SK-N-SH (cell line): ENCODE measurements at regions not wholly inside any gene's neighbourhood (a gene's known extent, or its start where the extent isn't known, plus 50 kb on each side); places are given as distances from the start of the nearest gene placed in this dataset.

Source experiments
- ELF1 ChIP-seq: IDR thresholded peaks from 2 replicates; pipeline ENCODE4 v1.4.0; 2012
- EZH2phosphoT487 ChIP-seq: fragments of 200-600 bp; sonication (generic); IDR thresholded peaks from 2 replicates; pipeline ENCODE4 v1.6.1; 2017; ENCODE audit warnings: low read depth, mixed run types, mild to moderate bottlenecking, antibody characterized with exemption, moderate library complexity, borderline replicate concordance
- FOXM1 ChIP-seq: IDR thresholded peaks from 2 replicates; pipeline ENCODE4 v1.4.0; 2012; ENCODE audit warnings: low read depth, mild to moderate bottlenecking
- JUND ChIP-seq: IDR thresholded peaks from 2 replicates; pipeline ENCODE4 v1.4.0; 2012
- POLR2AphosphoS5 ChIP-seq: IDR thresholded peaks from 2 replicates; pipeline ENCODE4 v1.6.1; 2012; ENCODE audit warnings: low read depth, low read length
- SIN3A ChIP-seq: IDR thresholded peaks from 2 replicates; pipeline ENCODE4 v1.6.1; 2012; ENCODE audit warnings: low read depth, mild to moderate bottlenecking, low read length, moderate library complexity, borderline replicate concordance
- TCF12 ChIP-seq: IDR thresholded peaks from 2 replicates; pipeline ENCODE4 v1.4.0; 2012
- TF ChIP-seq, protein P1 (sequence below): IDR thresholded peaks from 2 replicates; pipeline ENCODE4 v1.4.0; 2012; ENCODE audit warnings: low read depth
- TF ChIP-seq, protein P2 (sequence below): fragments of 200-600 bp; sonication (generic); IDR thresholded peaks from 2 replicates; pipeline ENCODE4 v1.6.1; 2017; ENCODE audit warnings: antibody characterized with exemption, mild to moderate bottlenecking, moderate library complexity
- TF ChIP-seq, protein P3 (sequence below): IDR thresholded peaks from 2 replicates; pipeline ENCODE4 v1.6.1; 2012; ENCODE audit warnings: mild to moderate bottlenecking, low read depth, low read length, moderate library complexity
- TF ChIP-seq, protein P4 (sequence below): IDR thresholded peaks from 2 replicates; pipeline ENCODE4 v1.4.0; 2012; ENCODE audit warnings: low read depth, borderline replicate concordance
- TF ChIP-seq, protein P5 (sequence below): fragments of 150-350 bp; IDR thresholded peaks from 2 replicates; pipeline ENCODE4 v1.6.1; 2017; ENCODE audit warnings: antibody characterized with exemption, low read length, low read depth, borderline replicate concordance

DNA sequence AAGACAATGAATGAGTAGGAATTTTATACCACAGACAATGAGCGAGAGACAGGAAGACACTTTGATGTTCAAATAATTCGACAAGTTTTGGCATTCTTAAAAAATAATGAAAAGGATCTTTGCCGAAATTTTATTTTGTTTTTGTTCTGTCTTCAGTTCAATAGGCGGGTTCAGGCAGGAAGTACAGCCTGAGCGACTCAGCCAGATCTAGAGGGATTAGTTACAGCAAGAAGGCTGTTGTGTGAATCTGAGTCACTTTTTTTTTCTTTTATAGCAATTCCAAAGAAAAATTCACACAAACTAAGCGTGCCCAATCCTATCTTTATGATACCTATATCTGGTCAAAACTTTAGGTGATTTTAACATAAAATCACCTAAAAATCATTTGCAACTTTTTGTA lies 505.4 kb upstream of the FAM241A start:
- TF ChIP-seq, protein P1, sequence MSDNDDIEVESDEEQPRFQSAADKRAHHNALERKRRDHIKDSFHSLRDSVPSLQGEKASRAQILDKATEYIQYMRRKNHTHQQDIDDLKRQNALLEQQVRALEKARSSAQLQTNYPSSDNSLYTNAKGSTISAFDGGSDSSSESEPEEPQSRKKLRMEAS, result no peak
- TF ChIP-seq, protein P2, sequence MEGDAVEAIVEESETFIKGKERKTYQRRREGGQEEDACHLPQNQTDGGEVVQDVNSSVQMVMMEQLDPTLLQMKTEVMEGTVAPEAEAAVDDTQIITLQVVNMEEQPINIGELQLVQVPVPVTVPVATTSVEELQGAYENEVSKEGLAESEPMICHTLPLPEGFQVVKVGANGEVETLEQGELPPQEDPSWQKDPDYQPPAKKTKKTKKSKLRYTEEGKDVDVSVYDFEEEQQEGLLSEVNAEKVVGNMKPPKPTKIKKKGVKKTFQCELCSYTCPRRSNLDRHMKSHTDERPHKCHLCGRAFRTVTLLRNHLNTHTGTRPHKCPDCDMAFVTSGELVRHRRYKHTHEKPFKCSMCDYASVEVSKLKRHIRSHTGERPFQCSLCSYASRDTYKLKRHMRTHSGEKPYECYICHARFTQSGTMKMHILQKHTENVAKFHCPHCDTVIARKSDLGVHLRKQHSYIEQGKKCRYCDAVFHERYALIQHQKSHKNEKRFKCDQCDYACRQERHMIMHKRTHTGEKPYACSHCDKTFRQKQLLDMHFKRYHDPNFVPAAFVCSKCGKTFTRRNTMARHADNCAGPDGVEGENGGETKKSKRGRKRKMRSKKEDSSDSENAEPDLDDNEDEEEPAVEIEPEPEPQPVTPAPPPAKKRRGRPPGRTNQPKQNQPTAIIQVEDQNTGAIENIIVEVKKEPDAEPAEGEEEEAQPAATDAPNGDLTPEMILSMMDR, result no peak
- TF ChIP-seq, protein P3, sequence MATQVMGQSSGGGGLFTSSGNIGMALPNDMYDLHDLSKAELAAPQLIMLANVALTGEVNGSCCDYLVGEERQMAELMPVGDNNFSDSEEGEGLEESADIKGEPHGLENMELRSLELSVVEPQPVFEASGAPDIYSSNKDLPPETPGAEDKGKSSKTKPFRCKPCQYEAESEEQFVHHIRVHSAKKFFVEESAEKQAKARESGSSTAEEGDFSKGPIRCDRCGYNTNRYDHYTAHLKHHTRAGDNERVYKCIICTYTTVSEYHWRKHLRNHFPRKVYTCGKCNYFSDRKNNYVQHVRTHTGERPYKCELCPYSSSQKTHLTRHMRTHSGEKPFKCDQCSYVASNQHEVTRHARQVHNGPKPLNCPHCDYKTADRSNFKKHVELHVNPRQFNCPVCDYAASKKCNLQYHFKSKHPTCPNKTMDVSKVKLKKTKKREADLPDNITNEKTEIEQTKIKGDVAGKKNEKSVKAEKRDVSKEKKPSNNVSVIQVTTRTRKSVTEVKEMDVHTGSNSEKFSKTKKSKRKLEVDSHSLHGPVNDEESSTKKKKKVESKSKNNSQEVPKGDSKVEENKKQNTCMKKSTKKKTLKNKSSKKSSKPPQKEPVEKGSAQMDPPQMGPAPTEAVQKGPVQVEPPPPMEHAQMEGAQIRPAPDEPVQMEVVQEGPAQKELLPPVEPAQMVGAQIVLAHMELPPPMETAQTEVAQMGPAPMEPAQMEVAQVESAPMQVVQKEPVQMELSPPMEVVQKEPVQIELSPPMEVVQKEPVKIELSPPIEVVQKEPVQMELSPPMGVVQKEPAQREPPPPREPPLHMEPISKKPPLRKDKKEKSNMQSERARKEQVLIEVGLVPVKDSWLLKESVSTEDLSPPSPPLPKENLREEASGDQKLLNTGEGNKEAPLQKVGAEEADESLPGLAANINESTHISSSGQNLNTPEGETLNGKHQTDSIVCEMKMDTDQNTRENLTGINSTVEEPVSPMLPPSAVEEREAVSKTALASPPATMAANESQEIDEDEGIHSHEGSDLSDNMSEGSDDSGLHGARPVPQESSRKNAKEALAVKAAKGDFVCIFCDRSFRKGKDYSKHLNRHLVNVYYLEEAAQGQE, result no peak
- no peak for TF ChIP-seq POLR2AphosphoS5
- no peak for TF ChIP-seq ELF1
- no peak for TF ChIP-seq FOXM1
- TF ChIP-seq, protein P4, sequence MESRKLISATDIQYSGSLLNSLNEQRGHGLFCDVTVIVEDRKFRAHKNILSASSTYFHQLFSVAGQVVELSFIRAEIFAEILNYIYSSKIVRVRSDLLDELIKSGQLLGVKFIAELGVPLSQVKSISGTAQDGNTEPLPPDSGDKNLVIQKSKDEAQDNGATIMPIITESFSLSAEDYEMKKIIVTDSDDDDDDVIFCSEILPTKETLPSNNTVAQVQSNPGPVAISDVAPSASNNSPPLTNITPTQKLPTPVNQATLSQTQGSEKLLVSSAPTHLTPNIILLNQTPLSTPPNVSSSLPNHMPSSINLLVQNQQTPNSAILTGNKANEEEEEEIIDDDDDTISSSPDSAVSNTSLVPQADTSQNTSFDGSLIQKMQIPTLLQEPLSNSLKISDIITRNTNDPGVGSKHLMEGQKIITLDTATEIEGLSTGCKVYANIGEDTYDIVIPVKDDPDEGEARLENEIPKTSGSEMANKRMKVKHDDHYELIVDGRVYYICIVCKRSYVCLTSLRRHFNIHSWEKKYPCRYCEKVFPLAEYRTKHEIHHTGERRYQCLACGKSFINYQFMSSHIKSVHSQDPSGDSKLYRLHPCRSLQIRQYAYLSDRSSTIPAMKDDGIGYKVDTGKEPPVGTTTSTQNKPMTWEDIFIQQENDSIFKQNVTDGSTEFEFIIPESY, result no peak
- TF ChIP-seq, protein P5, sequence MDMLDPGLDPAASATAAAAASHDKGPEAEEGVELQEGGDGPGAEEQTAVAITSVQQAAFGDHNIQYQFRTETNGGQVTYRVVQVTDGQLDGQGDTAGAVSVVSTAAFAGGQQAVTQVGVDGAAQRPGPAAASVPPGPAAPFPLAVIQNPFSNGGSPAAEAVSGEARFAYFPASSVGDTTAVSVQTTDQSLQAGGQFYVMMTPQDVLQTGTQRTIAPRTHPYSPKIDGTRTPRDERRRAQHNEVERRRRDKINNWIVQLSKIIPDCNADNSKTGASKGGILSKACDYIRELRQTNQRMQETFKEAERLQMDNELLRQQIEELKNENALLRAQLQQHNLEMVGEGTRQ, result no peak
- TF ChIP-seq SIN3A, result no peak
- TF ChIP-seq JUND, result no peak
- no peak for TF ChIP-seq TCF12
- TF ChIP-seq EZH2phosphoT487, result no peak
